ENCODE measurements at regions not wholly inside any gene's neighbourhood (a gene's known extent, or its start where the extent isn't known, plus 50 kb on each side); places are given as distances from the start of the nearest gene placed in this dataset.

- Histone ChIP-seq H3K4me3 (no peak overlapping the region), H3K9me2 (ENCODE audit: insufficient read depth) (no peaks in the 10 kb centered on the region), H3K36me3 (ENCODE audit: low read depth) (no peaks in the 10 kb centered on the region), H4K20me1 (ENCODE audit: insufficient read depth) (no peaks in the 10 kb centered on the region), H3K4me1 (replicated peaks; ENCODE audit: insufficient read depth) (peaks cover 11% of the 10 kb centered on the region), H2AFZ (0 out of 2 replicates have a peak overlapping the region, but pooled peaks have one; percentile 39), H3K4me2 (no peak overlapping the region), H3K27me3 (ENCODE audit: insufficient read depth, low read depth) (no peaks in the 10 kb centered on the region), H3F3A (ENCODE audit: insufficient read depth, low read depth) (no peaks in the 10 kb centered on the region), H3K9me3 (ENCODE audit: insufficient read depth, low read depth) (peaks cover 2% of the 10 kb centered on the region; the same call in 1 of the 2 replicates), H3K27ac (no peak overlapping the region), H3K79me2 (ENCODE audit: low read depth) (no peaks in the 10 kb centered on the region)
- DNase-seq, result no peak
- TF ChIP-seq CTCF (conservative IDR thresholded peaks at IDR 0.05) (no peak), EZH2 (IDR thresholded peaks at IDR 0.05; ENCODE audit: low read depth) (no peak)
- ChIA-PET CTCF (no interaction called here), POLR2A (ENCODE audit: unreplicated experiment) (no interaction called here)
- intact Hi-C loops (cut with micrococcal nuclease; ENCODE audit: unreplicated experiment), result no loop called here
- BruUV-seq (replicated peaks), result no TSS peak
These were observed 154.9 kb downstream of the FAM174A start for GRCh38 chr5:100690036-100690560.

GRCh38 chr5:100691085-100691484 is 155.9 kb downstream of the FAM174A start:
- Histone ChIP-seq H3K4me1 (replicated peaks; ENCODE audit: insufficient read depth) (peaks cover 11% of the 10 kb centered on the region), H3K4me3 (no peak overlapping the region), H3K36me3 (ENCODE audit: low read depth) (no peaks in the 10 kb centered on the region), H3K9me2 (ENCODE audit: insufficient read depth) (no peaks in the 10 kb centered on the region), H3K27ac (no peak overlapping the region), H2AFZ (no peak overlapping the region), H3K79me2 (ENCODE audit: low read depth) (no peaks in the 10 kb centered on the region), H3F3A (ENCODE audit: insufficient read depth, low read depth) (no peaks in the 10 kb centered on the region), H3K27me3 (ENCODE audit: insufficient read depth, low read depth) (no peaks in the 10 kb centered on the region), H4K20me1 (ENCODE audit: insufficient read depth) (no peaks in the 10 kb centered on the region), H3K9me3 (ENCODE audit: insufficient read depth, low read depth) (peaks cover 2% of the 10 kb centered on the region; the same call in 1 of the 2 replicates), H3K4me2 (no peak overlapping the region)
- intact Hi-C loops (cut with micrococcal nuclease; ENCODE audit: unreplicated experiment), result no loop called here
- no peak for DNase-seq
- POLR2A ChIA-PET (ENCODE audit: unreplicated experiment), result no interaction called here
- BruUV-seq (replicated peaks), result no TSS peak
- CTCF ChIA-PET, result no interaction called here
- TF ChIP-seq EZH2 (IDR thresholded peaks at IDR 0.05; ENCODE audit: low read depth) (no peak), CTCF (conservative IDR thresholded peaks at IDR 0.05) (no peak)

DNA sequence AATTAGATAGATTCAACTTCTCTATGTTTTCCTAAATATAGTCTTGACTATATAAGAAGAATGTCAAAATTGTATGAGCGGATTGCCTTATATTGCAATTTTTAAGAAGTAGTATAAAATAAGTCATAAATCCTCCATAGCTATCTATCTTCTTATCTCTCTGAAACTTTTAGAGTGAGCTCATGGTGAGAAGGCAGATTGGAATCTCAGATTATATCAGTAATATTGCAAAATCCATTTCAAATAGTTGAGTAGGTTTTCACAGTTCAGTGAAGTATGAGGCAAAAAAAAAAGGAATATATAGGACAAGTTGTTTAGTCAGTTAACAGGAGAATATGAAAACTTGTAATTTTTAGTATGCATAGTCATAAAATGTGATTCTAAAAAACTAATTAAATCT is 156.4 kb downstream of the FAM174A start:
- POLR2A ChIA-PET (ENCODE audit: unreplicated experiment), result no interaction called here
- H3K4me3 ChIP-seq, result no peak overlapping the region
- H3K79me2 ChIP-seq (ENCODE audit: low read depth), result no peaks in the 10 kb centered on the region
- CTCF ChIA-PET, result no interaction called here
- TF ChIP-seq CTCF (conservative IDR thresholded peaks at IDR 0.05) (no peak), EZH2 (IDR thresholded peaks at IDR 0.05; ENCODE audit: low read depth) (no peak)
- DNase-seq, result peak in 1 of 2 experiments; percentile 66
- H3K9me2 ChIP-seq (ENCODE audit: insufficient read depth), result no peaks in the 10 kb centered on the region
- no peak overlapping the region for H3K27ac ChIP-seq
- H4K20me1 ChIP-seq (ENCODE audit: insufficient read depth), result no peaks in the 10 kb centered on the region
- no peaks in the 10 kb centered on the region for H3K36me3 ChIP-seq (ENCODE audit: low read depth)
- no peaks in the 10 kb centered on the region for H3K27me3 ChIP-seq (ENCODE audit: insufficient read depth, low read depth)
- BruUV-seq (replicated peaks), result no TSS peak
- peaks cover 2% of the 10 kb centered on the region; the same call in 1 of the 2 replicates for H3K9me3 ChIP-seq (ENCODE audit: insufficient read depth, low read depth)
- no peaks in the 10 kb centered on the region for H3F3A ChIP-seq (ENCODE audit: insufficient read depth, low read depth)
- H3K4me1 ChIP-seq (replicated peaks; ENCODE audit: insufficient read depth), result peaks cover 11% of the 10 kb centered on the region
- no peak overlapping the region for H2AFZ ChIP-seq
- no peak overlapping the region for H3K4me2 ChIP-seq
- intact Hi-C loops (cut with micrococcal nuclease; ENCODE audit: unreplicated experiment), result no loop called here

Measured in PC-9 (cell line).